NCI-H2227 (cell line): ENCODE measurements at regions not wholly inside any gene's neighbourhood (a gene's known extent, or its start where the extent isn't known, plus 50 kb on each side); places are given as distances from the start of the nearest gene placed in this dataset.
"Not testable (repeated sequence)": the region's sequence is repeated elsewhere in the genome, so short reads cannot be mapped to it uniquely, and the experiment has no call there.

ENCODE experiments used
- DNase-seq: peaks from one replicate; lab custom pipeline; 2025; ENCODE audit not compliant: unreplicated experiment; lab: John Stamatoyannopoulos, UW

GRCh38 chr16:63216696-63217423 is 1180.6 kb upstream of the CDH8 start:
- DNase-seq: no peak

- no peak for DNase-seq
These were observed 1165.6 kb upstream of the CDH8 start for GRCh38 chr16:63201851-63202250.

GRCh38 chr16:63200940-63201339 is 1164.7 kb upstream of the CDH8 start:
- no peak for DNase-seq

GRCh38 chr16:63195336-63195735 is 1159.1 kb upstream of the CDH8 start:
- no peak for DNase-seq

GRCh38 chr16:63192980-63193379 is 1156.7 kb upstream of the CDH8 start:
- DNase-seq: no peak

GRCh38 chr16:63188086-63188771 is 1152.0 kb upstream of the CDH8 start:
- no peak for DNase-seq

- no peak for DNase-seq
These were observed 1151.4 kb upstream of the CDH8 start for GRCh38 chr16:63187638-63188037.

GRCh38 chr16:63185235-63185780 is 1149.1 kb upstream of the CDH8 start:
- DNase-seq: no peak

- DNase-seq: no peak
These were observed 1147.5 kb upstream of the CDH8 start for GRCh38 chr16:63183743-63184142.

- no peak for DNase-seq
These were observed 1139.1 kb upstream of the CDH8 start for GRCh38 chr16:63175313-63175712.

- no peak for DNase-seq
These were observed 1138.6 kb upstream of the CDH8 start for GRCh38 chr16:63174801-63175200.

GRCh38 chr16:63171545-63171944 is 1135.3 kb upstream of the CDH8 start:
- no peak for DNase-seq

- DNase-seq: no peak
These were observed 1132.9 kb upstream of the CDH8 start for GRCh38 chr16:63169100-63169499.

- no peak for DNase-seq
These were observed 1121.6 kb upstream of the CDH8 start for GRCh38 chr16:63157818-63158217.

GRCh38 chr16:63146251-63146650 is 1110.0 kb upstream of the CDH8 start:
- no peak for DNase-seq

- no peak for DNase-seq
These were observed 1109.2 kb upstream of the CDH8 start for GRCh38 chr16:63145411-63145810.

- no peak for DNase-seq
These were observed 1098.8 kb upstream of the CDH8 start for GRCh38 chr16:63135069-63135468.

GRCh38 chr16:63131503-63131902 is 1095.3 kb upstream of the CDH8 start:
- no peak for DNase-seq

GRCh38 chr16:63130942-63131341 is 1094.7 kb upstream of the CDH8 start:
- DNase-seq: no peak

- DNase-seq: no peak
These were observed 1093.3 kb upstream of the CDH8 start for GRCh38 chr16:63129411-63130125.

GRCh38 chr16:63119905-63120304 is 1083.7 kb upstream of the CDH8 start:
- not testable (repeated sequence) for DNase-seq

GRCh38 chr16:63100082-63100481 is 1063.8 kb upstream of the CDH8 start:
- DNase-seq: no peak
